Ovary (tissue), 3 donors: ENCODE measurements at regions not wholly inside any gene's neighbourhood (a gene's known extent, or its start where the extent isn't known, plus 50 kb on each side); places are given as distances from the start of the nearest gene placed in this dataset.
"Not testable (repeated sequence)": the region's sequence is repeated elsewhere in the genome, so short reads cannot be mapped to it uniquely, and the experiment has no call there.

Experiments
- EP300 ChIP-seq: sonication (generic); formaldehyde crosslinking; IDR thresholded peaks from one replicate; pipeline ENCODE4 v1.6.1; 2017; ENCODE audit warnings: antibody characterized with exemption
- TF ChIP-seq, protein P1 (sequence below), 3 donors: fragments of 450-650 bp in 2 of 3; fragments of 200-600 bp in 1 of 3; IDR thresholded peaks; one replicate each; pipeline versions ENCODE4 v1.5.1 to v1.8.0; 2016 to 2022; ENCODE audit warnings: antibody characterized with exemption in 3 of 3, mild to moderate bottlenecking in 1 of 3
- donor health status: DM: no; HTN: no; CAD: no.

DNA sequence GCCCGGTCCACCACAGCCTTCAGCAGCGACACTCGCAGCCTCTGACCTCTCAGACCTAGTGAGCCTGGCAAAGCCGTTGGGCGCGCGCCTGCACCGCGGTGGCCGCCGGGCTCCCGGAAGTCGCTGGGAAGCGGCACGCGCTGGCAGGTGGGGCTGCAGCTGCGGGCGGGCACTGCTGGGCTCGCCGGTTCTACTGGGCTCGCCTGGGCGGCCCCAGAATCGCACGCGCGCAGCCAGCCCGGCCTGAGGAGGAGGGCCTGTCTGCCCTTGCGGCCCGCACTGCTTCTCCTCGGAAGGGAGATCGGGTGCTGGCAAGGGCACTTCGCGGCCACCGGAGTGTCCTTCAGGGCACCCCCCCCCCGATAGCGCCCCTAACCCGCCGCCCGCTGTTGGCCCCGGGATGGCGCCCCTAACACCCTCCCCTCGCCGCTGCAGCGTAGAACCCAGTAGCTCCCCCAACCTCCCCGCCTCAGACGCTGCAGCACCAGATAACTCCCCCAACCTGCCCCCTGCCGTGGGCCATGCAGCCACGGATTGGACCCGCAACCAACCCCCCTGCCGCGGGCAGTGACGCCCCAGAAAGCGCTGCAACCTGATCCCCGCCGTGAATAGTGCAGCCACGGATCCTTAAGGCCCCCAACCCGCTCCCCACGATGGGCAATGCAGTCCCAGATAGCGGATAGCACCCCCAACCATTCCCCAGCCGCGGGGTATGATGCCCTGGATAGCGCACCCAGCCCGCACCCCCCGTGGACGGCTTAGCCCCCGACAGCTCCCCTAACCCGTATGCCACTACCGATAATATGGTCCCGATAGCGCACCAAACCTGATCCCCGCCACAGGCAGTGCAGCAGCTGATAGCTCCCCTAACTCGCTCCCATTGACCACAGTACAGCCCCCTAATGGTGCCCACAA lies 306.5 kb downstream of the TUBA3C start:
- TF ChIP-seq, protein P1, sequence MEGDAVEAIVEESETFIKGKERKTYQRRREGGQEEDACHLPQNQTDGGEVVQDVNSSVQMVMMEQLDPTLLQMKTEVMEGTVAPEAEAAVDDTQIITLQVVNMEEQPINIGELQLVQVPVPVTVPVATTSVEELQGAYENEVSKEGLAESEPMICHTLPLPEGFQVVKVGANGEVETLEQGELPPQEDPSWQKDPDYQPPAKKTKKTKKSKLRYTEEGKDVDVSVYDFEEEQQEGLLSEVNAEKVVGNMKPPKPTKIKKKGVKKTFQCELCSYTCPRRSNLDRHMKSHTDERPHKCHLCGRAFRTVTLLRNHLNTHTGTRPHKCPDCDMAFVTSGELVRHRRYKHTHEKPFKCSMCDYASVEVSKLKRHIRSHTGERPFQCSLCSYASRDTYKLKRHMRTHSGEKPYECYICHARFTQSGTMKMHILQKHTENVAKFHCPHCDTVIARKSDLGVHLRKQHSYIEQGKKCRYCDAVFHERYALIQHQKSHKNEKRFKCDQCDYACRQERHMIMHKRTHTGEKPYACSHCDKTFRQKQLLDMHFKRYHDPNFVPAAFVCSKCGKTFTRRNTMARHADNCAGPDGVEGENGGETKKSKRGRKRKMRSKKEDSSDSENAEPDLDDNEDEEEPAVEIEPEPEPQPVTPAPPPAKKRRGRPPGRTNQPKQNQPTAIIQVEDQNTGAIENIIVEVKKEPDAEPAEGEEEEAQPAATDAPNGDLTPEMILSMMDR (IDR thresholded peaks at IDR 0.05), result not testable (repeated sequence)
- not testable (repeated sequence) for TF ChIP-seq EP300
